Breast epithelium (tissue), 3 donors: ENCODE measurements at regions not wholly inside any gene's neighbourhood (a gene's known extent, or its start where the extent isn't known, plus 50 kb on each side); places are given as distances from the start of the nearest gene placed in this dataset.

Experiments used
- CTCF ChIP-seq, 3 donors: fragments of 450-650 bp; IDR thresholded peaks; one replicate each; pipeline ENCODE4 v1.5.1; 2016 to 2017; ENCODE audit warnings: antibody characterized with exemption in 3 of 3, mild to moderate bottlenecking in 3 of 3, moderate library complexity in 3 of 3
- POLR2AphosphoS5 ChIP-seq, 3 donors: sonication (generic); formaldehyde crosslinking; IDR thresholded peaks; one replicate each; pipeline ENCODE4 v1.6.1; 2017; ENCODE audit warnings: antibody characterized with exemption in 3 of 3

- TF ChIP-seq CTCF (IDR thresholded peaks at IDR 0.05) (no peak), POLR2AphosphoS5 (IDR thresholded peaks at IDR 0.05) (no peak)
Observed at GRCh38 chr3:24968036-24968435, 460.0 kb upstream of the RARB start.
